ENCODE measurements at regions not wholly inside any gene's neighbourhood (a gene's known extent, or its start where the extent isn't known, plus 50 kb on each side); places are given as distances from the start of the nearest gene placed in this dataset.
A peak's percentile ranks its signal among the peaks of the same experiment; 100 is the strongest.
"Not testable (repeated sequence)": the region's sequence is repeated elsewhere in the genome, so short reads cannot be mapped to it uniquely, and the experiment has no call there.

DNA sequence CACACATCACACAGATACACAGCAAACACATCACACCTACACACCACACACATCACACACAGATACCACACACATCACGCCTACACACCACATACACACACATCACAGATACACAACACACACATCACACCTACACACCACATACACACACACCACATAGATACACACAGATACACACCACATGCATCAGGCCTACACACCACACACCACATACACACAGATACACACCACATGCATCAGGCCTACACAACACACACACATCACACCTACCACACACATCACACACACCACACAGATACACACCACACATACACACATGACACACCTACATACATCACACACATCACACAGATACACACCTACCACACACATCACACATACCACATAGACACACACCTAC lies 158.8 kb downstream of the NDUFA10 start:
- no peaks in the 10 kb centered on the region for H3K36me3 ChIP-seq
- H3K27ac ChIP-seq, result no peak overlapping the region
- H3K9me3 ChIP-seq (replicated peaks in 1 of 11), result peaks cover 0 to 33% (median 18%) of the 10 kb centered on the region in 11 experiments; a peak in 14 of 22 replicates
- H3K27me3 ChIP-seq, result no peaks in the 10 kb centered on the region
- H3K4me1 ChIP-seq, result peaks cover 0 to 16% (median 13%) of the 10 kb centered on the region in 10 experiments; a peak in 14 of 20 replicates
- H3K9ac ChIP-seq, result no peak overlapping the region
- no peak overlapping the region for H3K4me2 ChIP-seq
- TF ChIP-seq Cebpa-rat (IDR thresholded peaks at IDR 0.05), result no peak
- no peak overlapping the region for H3K4me3 ChIP-seq
- no peaks in the 10 kb centered on the region; a peak in 1 of 22 replicates for H4K20me1 ChIP-seq

GRCh38 chr2:239865856-239866255 lies 159.3 kb downstream of the NDUFA10 start:
- Histone ChIP-seq H3K4me1 (peaks cover under 1 to 21% (median 14%) of the 10 kb centered on the region in 10 experiments; a peak in 17 of 20 replicates), H3K9me3 (replicated peaks in 1 of 11) (peaks cover 0 to 33% (median 18%) of the 10 kb centered on the region in 11 experiments; a peak in 14 of 22 replicates)
- not testable (repeated sequence) for H3K27ac ChIP-seq, H4K20me1 ChIP-seq, H3K36me3 ChIP-seq, H3K9ac ChIP-seq, H3K27me3 ChIP-seq, H3K4me2 ChIP-seq, H3K4me3 ChIP-seq

- Histone ChIP-seq H3K4me2 (no peak overlapping the region), H3K9me3 (replicated peaks in 1 of 11) (peaks cover 0 to 33% (median 18%) of the 10 kb centered on the region in 11 experiments; a peak in 14 of 22 replicates), H3K4me1 (peaks cover 4 to 28% (median 19%) of the 10 kb centered on the region in 10 experiments; a peak in 18 of 20 replicates), H3K27ac (no peak overlapping the region), H4K20me1 (no peaks in the 10 kb centered on the region), H3K36me3 (no peaks in the 10 kb centered on the region), H3K9ac (no peak overlapping the region), H3K4me3 (no peak overlapping the region), H3K27me3 (no peaks in the 10 kb centered on the region)
- no peak for TF ChIP-seq Cebpa-rat (IDR thresholded peaks at IDR 0.05)
Observed at GRCh38 chr2:239865059-239865639, 160.0 kb downstream of the NDUFA10 start.

DNA sequence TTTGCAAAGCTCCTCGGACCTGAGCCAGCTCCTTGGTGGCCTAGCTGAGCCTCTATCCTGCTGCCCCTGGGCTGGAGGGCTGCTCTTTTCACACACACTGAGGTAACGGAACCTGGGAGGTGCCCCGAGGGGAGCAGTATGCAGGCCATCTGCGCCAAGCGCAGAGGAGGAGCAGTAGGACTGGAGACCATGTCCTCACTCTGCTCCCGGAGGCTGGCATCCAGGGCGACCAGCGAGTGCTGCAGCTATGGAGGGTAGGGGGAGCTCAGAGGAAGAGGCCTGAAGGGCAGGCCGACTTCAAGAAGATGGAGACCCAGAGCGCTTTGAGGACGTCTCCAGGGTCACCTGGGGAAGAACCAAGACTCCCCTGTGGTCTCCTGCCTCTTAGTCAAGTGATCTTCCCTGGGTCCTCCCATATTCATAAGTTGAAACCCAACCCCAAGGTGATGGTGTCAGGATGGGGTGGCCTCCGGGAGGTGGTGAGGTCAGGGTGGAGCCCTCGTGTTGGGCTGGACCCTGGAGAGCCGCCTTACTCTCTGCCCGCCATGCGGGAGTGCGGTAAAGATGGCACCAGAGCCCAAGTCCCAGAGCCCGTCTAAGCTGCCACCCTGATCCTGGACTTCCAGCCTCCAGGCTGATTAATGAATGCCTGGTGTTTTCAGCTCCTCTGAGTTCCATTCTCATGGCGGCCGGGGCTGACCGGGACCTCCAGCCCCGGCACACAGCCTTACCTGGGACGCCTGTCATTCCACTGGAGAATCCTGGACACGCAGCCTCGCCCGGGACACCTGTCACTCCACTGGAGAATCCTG lies 160.7 kb downstream of the NDUFA10 start:
- H3K27ac ChIP-seq, result no peak overlapping the region
- no peak overlapping the region for H3K9ac ChIP-seq
- no peaks in the 10 kb centered on the region for H3K27me3 ChIP-seq
- H3K9me3 ChIP-seq (replicated peaks in 1 of 11), result peaks cover 0 to 33% (median 18%) of the 10 kb centered on the region in 11 experiments; a peak in 14 of 22 replicates
- no peaks in the 10 kb centered on the region for H4K20me1 ChIP-seq
- no peak for TF ChIP-seq Cebpa-rat (IDR thresholded peaks at IDR 0.05)
- H3K4me1 ChIP-seq, result peaks cover 4 to 35% (median 21%) of the 10 kb centered on the region in 10 experiments; a peak in 18 of 20 replicates
- H3K4me2 ChIP-seq, result no peak overlapping the region
- no peaks in the 10 kb centered on the region for H3K36me3 ChIP-seq
- no peak overlapping the region for H3K4me3 ChIP-seq

GRCh38 chr2:239862613-239863012 lies 162.5 kb downstream of the NDUFA10 start:
- Histone ChIP-seq H4K20me1 (no peaks in the 10 kb centered on the region), H3K9me3 (replicated peaks in 1 of 11) (peaks cover 0 to 30% (median 17%) of the 10 kb centered on the region in 11 experiments; a peak in 14 of 22 replicates), H3K27ac (no peak overlapping the region), H3K4me3 (no peak overlapping the region), H3K27me3 (no peaks in the 10 kb centered on the region), H3K36me3 (no peaks in the 10 kb centered on the region), H3K4me2 (peak overlapping the region in 6 of 11 experiments; percentile 2 to 68 (median 30); a peak in 9 of 22 replicates), H3K4me1 (peaks cover 15 to 47% (median 32%) of the 10 kb centered on the region in 10 experiments; a peak in 19 of 20 replicates), H3K9ac (no peak overlapping the region)
- no peak for TF ChIP-seq Cebpa-rat (IDR thresholded peaks at IDR 0.05)

DNA sequence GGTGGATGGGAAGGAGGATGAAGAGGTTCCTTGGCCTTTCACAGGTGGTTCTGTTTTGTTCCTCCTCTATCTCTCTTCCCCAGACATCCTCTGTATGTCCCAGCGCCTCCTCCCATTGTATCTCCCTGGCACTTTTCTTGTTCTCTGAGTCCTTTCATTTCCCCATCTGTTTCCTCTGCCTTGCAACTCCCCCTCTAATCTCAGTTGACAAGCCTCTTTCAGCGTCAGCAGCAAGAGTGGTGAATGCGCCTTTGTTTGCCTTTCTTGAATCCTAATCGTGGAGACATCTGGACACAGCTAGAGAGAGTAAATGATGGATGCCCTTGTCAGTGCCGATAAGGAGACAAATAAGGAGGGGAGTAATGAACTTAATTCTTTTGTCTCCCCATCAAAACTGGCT lies 167.0 kb downstream of the NDUFA10 start:
- H4K20me1 ChIP-seq, result no peaks in the 10 kb centered on the region
- no peak for TF ChIP-seq Cebpa-rat (IDR thresholded peaks at IDR 0.05)
- peaks cover 15 to 58% (median 41%) of the 10 kb centered on the region in 10 experiments; a peak in 19 of 20 replicates for H3K4me1 ChIP-seq
- H3K9ac ChIP-seq, result no peak overlapping the region
- H3K27ac ChIP-seq, result no peak overlapping the region
- H3K9me3 ChIP-seq (replicated peaks in 1 of 11), result peaks cover 0 to 5% (median 0%) of the 10 kb centered on the region in 11 experiments; a peak in 2 of 22 replicates
- H3K36me3 ChIP-seq, result no peaks in the 10 kb centered on the region
- H3K27me3 ChIP-seq, result no peaks in the 10 kb centered on the region
- H3K4me2 ChIP-seq, result peak overlapping the region; percentile 5 to 52 (median 35); a peak in 19 of 22 replicates
- no peak overlapping the region for H3K4me3 ChIP-seq

- no peak for TF ChIP-seq Cebpa-rat (IDR thresholded peaks at IDR 0.05)
- H3K9ac ChIP-seq, result no peak overlapping the region
- H3K4me3 ChIP-seq, result no peak overlapping the region
- H3K36me3 ChIP-seq, result no peaks in the 10 kb centered on the region
- no peaks in the 10 kb centered on the region for H3K27me3 ChIP-seq
- H4K20me1 ChIP-seq, result no peaks in the 10 kb centered on the region
- peaks cover 15 to 54% (median 39%) of the 10 kb centered on the region in 10 experiments; a peak in 19 of 20 replicates for H3K4me1 ChIP-seq
- peak overlapping the region in 5 of 11 experiments; percentile 5 to 42 (median 33); a peak in 4 of 22 replicates for H3K4me2 ChIP-seq
- no peak overlapping the region for H3K27ac ChIP-seq
- H3K9me3 ChIP-seq (replicated peaks in 1 of 11), result peaks cover 0 to 5% (median 0%) of the 10 kb centered on the region in 11 experiments; a peak in 4 of 22 replicates
Observed at GRCh38 chr2:239857591-239857990, 167.6 kb downstream of the NDUFA10 start.

GRCh38 chr2:239856620-239857285 lies 168.4 kb downstream of the NDUFA10 start:
- H3K9ac ChIP-seq, result no peak overlapping the region
- no peaks in the 10 kb centered on the region for H3K27me3 ChIP-seq
- no peak overlapping the region for H3K4me3 ChIP-seq
- H3K27ac ChIP-seq, result no peak overlapping the region
- H3K4me1 ChIP-seq, result peaks cover 15 to 46% (median 31%) of the 10 kb centered on the region in 10 experiments; a peak in 19 of 20 replicates
- no peak overlapping the region for H3K4me2 ChIP-seq
- H4K20me1 ChIP-seq, result no peaks in the 10 kb centered on the region
- H3K9me3 ChIP-seq (replicated peaks in 1 of 11), result peaks cover 2 to 12% (median 7%) of the 10 kb centered on the region in 11 experiments; a peak in 20 of 22 replicates
- H3K36me3 ChIP-seq, result no peaks in the 10 kb centered on the region
- no peak for TF ChIP-seq Cebpa-rat (IDR thresholded peaks at IDR 0.05)
